Fibroblast of the aortic adventitia (primary cell): ENCODE measurements at regions not wholly inside any gene's neighbourhood (a gene's known extent, or its start where the extent isn't known, plus 50 kb on each side); places are given as distances from the start of the nearest gene placed in this dataset.
"Not testable (repeated sequence)": the region's sequence is repeated elsewhere in the genome, so short reads cannot be mapped to it uniquely, and the experiment has no call there.

Source experiments
- DNase-seq: peaks from one replicate; pipeline ENCODE4 v3.0.0-alpha.2; 2010; ENCODE audit warnings: low read depth
- H3K4me3 ChIP-seq: 2 replicates; pipeline ENCODE4 v1.5.1; 2011; ENCODE audit warnings: low read depth, mild to moderate bottlenecking, control low read depth, low read length, moderate library complexity
- TF ChIP-seq, protein P1 (sequence below): IDR thresholded peaks from 2 replicates; pipeline ENCODE4 v1.5.1; 2011; ENCODE audit warnings: mild to moderate bottlenecking, low read length, control low read depth, inconsistent platforms; ENCODE audit not compliant: insufficient read depth

DNA sequence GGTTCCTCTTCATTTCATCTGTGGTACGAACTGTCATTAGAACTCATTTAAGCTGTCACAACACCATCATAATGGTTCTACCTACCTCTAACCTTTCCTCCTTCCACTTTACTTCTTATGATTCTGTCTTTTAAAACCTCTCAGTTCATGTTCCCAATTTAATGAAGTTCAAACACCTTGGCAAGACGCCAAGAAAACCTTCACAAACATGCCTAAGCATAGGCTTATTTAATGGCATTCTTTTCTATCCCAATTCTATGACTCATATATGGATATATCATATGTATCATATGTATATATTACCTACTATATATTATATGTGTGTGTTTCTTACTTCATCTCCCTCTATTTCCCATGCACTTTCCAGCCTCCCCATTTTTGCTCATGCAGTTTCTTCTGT lies 283.4 kb upstream of the TBX18 start:
- DNase-seq, result no peak
- TF ChIP-seq, protein P1, sequence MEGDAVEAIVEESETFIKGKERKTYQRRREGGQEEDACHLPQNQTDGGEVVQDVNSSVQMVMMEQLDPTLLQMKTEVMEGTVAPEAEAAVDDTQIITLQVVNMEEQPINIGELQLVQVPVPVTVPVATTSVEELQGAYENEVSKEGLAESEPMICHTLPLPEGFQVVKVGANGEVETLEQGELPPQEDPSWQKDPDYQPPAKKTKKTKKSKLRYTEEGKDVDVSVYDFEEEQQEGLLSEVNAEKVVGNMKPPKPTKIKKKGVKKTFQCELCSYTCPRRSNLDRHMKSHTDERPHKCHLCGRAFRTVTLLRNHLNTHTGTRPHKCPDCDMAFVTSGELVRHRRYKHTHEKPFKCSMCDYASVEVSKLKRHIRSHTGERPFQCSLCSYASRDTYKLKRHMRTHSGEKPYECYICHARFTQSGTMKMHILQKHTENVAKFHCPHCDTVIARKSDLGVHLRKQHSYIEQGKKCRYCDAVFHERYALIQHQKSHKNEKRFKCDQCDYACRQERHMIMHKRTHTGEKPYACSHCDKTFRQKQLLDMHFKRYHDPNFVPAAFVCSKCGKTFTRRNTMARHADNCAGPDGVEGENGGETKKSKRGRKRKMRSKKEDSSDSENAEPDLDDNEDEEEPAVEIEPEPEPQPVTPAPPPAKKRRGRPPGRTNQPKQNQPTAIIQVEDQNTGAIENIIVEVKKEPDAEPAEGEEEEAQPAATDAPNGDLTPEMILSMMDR, result no peak
- no peak overlapping the region for H3K4me3 ChIP-seq

DNA sequence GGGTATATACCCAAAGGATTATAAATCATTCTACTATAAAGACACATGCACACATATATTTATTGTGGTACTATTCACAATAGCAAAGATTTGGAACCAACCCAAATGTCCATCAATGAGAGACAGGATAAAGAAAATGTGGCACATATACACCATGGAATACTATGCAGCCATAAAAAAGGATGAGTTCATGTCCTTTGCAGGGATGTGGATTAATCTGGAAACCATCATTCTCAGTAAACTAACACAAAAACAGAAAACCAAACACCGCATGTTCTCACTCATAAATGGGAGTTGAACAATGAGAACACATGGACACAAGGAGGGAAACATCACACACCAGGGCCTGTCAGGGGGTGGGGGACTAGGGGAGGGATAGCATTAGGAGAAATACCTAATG lies 281.4 kb upstream of the TBX18 start:
- not testable (repeated sequence) for H3K4me3 ChIP-seq, DNase-seq

DNA sequence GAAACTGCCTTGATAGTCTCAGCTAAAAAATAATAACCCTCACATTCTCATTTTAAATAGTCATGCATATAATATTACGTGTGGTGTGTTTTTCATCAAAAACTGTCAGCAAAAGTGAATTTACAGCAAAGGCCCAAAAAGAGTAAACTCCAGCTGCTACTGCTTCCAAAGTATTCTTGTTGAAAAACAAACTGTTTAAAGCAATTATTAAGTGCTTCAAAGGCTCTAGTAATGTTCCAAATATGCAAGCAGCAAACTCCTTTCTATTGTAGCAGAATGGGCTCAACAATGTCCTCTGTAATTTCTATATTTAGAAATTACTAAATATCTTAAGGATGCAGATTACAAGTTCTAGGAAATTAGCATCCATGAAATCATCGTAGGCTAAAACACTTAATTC lies 280.0 kb upstream of the TBX18 start:
- H3K4me3 ChIP-seq, result no peak overlapping the region
- TF ChIP-seq, protein P1, result no peak

DNA sequence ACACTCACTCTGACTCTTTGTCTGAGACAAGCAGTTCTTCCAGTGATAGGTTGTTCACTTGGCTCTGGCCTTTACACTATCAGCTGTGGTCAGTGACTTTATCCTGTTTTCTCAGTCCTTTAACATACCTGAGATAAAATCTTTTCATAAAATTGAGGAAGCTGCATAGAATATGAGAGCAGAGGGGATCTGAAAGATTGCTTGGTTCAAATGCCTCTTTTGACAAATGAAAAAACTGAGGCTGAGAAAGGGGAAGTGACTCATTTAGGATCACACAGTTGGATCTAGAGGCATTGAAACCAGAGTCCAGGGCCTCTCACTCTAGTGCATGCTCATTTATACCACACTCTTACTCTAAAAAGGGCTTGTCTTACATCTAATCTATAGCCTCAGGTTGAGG lies 277.0 kb upstream of the TBX18 start:
- TF ChIP-seq, protein P1, result no peak
- no peak for DNase-seq
- no peak overlapping the region for H3K4me3 ChIP-seq

More for the DNA sequence above, 280.0 kb upstream of the TBX18 start:
- peak; percentile 3 for DNase-seq

DNA sequence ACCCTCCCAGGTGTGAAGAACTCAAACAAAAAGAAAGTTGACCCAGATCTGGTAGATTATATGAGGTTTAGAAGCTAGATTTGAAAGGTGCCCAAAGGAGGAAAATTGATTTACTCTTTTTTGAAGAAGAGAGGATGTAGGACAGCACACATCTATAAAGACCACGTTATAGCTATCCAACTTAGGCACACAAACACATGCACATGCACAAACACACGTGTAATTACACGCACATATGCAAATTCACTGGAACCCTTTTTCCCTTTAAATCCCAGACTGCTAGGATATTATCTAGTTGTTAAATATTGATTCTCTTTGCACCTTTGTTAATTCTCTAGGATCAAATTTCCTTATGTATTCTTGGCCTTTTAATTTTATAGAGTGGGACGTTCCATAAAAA lies 272.8 kb upstream of the TBX18 start:
- TF ChIP-seq, protein P1, result no peak
- no peak for DNase-seq
- no peak overlapping the region for H3K4me3 ChIP-seq

DNA sequence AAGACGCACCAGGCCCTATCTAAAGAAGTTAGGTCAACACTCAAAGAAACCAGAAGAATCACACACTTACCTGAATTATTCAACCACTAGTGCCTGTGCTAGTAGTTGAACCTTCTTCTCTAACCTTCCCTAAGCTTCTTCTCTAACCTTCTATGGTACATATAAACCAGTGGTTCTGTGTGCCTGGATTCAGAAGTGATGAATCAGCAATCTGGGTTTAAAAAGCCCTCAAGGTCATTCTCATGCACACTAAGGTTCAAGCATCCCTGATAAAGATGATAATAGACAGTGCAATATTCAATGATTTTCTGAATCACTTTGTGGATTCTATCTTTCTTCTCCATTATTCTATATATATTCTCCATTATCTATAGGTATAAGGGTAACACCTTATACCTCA lies 271.4 kb upstream of the TBX18 start:
- TF ChIP-seq, protein P1, result no peak
- no peak overlapping the region for H3K4me3 ChIP-seq
- no peak for DNase-seq

DNA sequence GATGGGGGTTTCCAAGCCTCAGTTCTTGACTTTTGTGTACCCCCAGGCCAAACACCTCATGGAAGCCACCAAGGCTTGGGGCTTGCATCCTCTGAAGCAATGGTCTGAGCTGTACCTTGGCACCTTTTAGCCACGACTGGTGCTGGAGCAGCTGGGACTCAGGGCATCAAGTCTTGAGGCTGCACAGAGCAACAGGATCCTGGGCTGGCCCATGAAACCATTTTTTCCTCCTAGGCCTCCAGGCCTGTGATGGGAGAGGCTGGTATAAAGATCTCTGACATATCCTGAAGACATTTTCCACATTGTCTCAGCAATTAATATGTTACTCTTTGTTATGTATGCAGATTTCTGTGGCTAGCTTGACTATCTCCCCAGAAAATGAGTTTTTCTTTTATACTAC lies 269.1 kb upstream of the TBX18 start:
- TF ChIP-seq, protein P1, result no peak
- no peak for DNase-seq
- H3K4me3 ChIP-seq, result no peak overlapping the region
